SK-N-SH treated with all-trans-retinoic acid at 6 μM for 48 hours (cell line): ENCODE measurements at regions not wholly inside any gene's neighbourhood (a gene's known extent, or its start where the extent isn't known, plus 50 kb on each side); places are given as distances from the start of the nearest gene placed in this dataset.

Experiments
- BACH2 ChIP-seq: fragments of 250-450 bp; sonication (Bioruptor Pico); IDR thresholded peaks from 2 replicates; pipeline ENCODE4 v1.9.0; 2021; ENCODE audit warnings: mild to moderate bottlenecking, borderline replicate concordance
- ESRRG ChIP-seq: fragments of 250-450 bp; sonication (Bioruptor Pico); IDR thresholded peaks from 2 replicates; pipeline ENCODE4 v1.6.1; 2021; ENCODE audit warnings: mild to moderate bottlenecking
- ISL1 ChIP-seq: fragments of 250-450 bp; sonication (Bioruptor Pico); IDR thresholded peaks from 2 replicates; pipeline ENCODE4 v2.1.2; 2022; ENCODE audit warnings: mild to moderate bottlenecking, moderate library complexity
- RARB ChIP-seq: fragments of 250-450 bp; sonication (Bioruptor Pico); IDR thresholded peaks from 2 replicates; pipeline ENCODE4 v1.8.0; 2021; ENCODE audit warnings: mild to moderate bottlenecking, moderate library complexity
- SNAI2 ChIP-seq: fragments of 250-450 bp; sonication (Bioruptor Pico); IDR thresholded peaks from 2 replicates; pipeline ENCODE4 v1.5.0; 2020; ENCODE audit warnings: mild to moderate bottlenecking, moderate library complexity
- TOX ChIP-seq: fragments of 250-450 bp; sonication (Bioruptor Pico); IDR thresholded peaks from 2 replicates; pipeline ENCODE4 v1.8.0; 2021; ENCODE audit warnings: mild to moderate bottlenecking, moderate library complexity, borderline replicate concordance
- TSHZ2 ChIP-seq: fragments of 250-450 bp; sonication (Bioruptor Pico); IDR thresholded peaks from 2 replicates; pipeline ENCODE4 v1.5.0; 2020; ENCODE audit warnings: mild to moderate bottlenecking, moderate library complexity
- ZC3H10 ChIP-seq: fragments of 250-450 bp; sonication (Bioruptor Pico); IDR thresholded peaks from 2 replicates; pipeline ENCODE4 v1.5.1; 2021; ENCODE audit warnings: mild to moderate bottlenecking, moderate library complexity
- ZFP30 ChIP-seq: fragments of 450-650 bp; formaldehyde crosslinking; IDR thresholded peaks from 2 replicates; pipeline ENCODE4 v1.5.0; 2022; ENCODE audit warnings: mild to moderate bottlenecking, moderate library complexity
- ZNF565 ChIP-seq: fragments of 450-650 bp; formaldehyde crosslinking; conservative IDR thresholded peaks from 2 replicates; pipeline ENCODE4 v1.5.0; 2020; ENCODE audit warnings: low read depth, mild to moderate bottlenecking, moderate library complexity
- ZNF70 ChIP-seq: fragments of 450-650 bp; formaldehyde crosslinking; IDR thresholded peaks from 2 replicates; pipeline ENCODE4 v1.5.0; 2020; ENCODE audit warnings: mild to moderate bottlenecking, moderate library complexity
- ZNF8 ChIP-seq: fragments of 450-650 bp; formaldehyde crosslinking; IDR thresholded peaks from 2 replicates; pipeline ENCODE4 v1.5.0; 2020; ENCODE audit warnings: mild to moderate bottlenecking, moderate library complexity
- TF ChIP-seq, protein P1 (sequence below): fragments of 250-450 bp; sonication (Bioruptor Pico); IDR thresholded peaks from 2 replicates; pipeline ENCODE4 v1.5.1; 2020; ENCODE audit warnings: low read depth, mild to moderate bottlenecking, moderate library complexity
- TF ChIP-seq, protein P2 (sequence below): fragments of 250-450 bp; sonication (Bioruptor Pico); IDR thresholded peaks from 2 replicates; pipeline ENCODE4 v1.8.0; 2020; ENCODE audit warnings: mild to moderate bottlenecking, moderate library complexity, borderline replicate concordance

DNA sequence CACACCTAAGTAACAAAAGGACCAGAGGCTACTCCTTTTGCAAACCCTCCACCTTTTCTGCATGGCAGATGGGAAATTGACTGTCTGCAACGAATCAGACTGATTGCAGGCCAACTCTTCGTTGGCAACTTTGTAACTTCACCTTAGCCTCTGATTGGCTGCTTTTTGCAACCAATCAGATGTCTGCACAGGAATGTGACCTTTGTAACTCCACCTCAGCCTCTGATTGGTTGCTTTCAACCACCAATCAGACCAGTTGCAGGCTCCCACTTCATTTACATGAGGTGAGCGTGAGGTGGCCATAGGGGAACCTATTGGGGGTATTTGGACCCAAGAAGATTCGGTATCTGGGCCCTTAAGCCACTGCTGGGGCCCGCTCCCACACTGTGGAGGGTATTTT is 209.0 kb downstream of the EN1 start:
- TF ChIP-seq, protein P1, sequence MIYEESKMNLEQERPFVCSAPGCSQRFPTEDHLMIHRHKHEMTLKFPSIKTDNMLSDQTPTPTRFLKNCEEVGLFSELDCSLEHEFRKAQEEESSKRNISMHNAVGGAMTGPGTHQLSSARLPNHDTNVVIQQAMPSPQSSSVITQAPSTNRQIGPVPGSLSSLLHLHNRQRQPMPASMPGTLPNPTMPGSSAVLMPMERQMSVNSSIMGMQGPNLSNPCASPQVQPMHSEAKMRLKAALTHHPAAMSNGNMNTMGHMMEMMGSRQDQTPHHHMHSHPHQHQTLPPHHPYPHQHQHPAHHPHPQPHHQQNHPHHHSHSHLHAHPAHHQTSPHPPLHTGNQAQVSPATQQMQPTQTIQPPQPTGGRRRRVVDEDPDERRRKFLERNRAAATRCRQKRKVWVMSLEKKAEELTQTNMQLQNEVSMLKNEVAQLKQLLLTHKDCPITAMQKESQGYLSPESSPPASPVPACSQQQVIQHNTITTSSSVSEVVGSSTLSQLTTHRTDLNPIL (CRISPR knock-in tag) = no peak
- TF ChIP-seq, protein P2, sequence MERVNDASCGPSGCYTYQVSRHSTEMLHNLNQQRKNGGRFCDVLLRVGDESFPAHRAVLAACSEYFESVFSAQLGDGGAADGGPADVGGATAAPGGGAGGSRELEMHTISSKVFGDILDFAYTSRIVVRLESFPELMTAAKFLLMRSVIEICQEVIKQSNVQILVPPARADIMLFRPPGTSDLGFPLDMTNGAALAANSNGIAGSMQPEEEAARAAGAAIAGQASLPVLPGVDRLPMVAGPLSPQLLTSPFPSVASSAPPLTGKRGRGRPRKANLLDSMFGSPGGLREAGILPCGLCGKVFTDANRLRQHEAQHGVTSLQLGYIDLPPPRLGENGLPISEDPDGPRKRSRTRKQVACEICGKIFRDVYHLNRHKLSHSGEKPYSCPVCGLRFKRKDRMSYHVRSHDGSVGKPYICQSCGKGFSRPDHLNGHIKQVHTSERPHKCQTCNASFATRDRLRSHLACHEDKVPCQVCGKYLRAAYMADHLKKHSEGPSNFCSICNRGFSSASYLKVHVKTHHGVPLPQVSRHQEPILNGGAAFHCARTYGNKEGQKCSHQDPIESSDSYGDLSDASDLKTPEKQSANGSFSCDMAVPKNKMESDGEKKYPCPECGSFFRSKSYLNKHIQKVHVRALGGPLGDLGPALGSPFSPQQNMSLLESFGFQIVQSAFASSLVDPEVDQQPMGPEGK = no peak
- TF ChIP-seq TSHZ2 (CRISPR knock-in tag) (no peak), RARB (CRISPR knock-in tag) (no peak), ZNF70 (no peak), ISL1 (CRISPR knock-in tag) (no peak), ESRRG (no peak), TOX (CRISPR knock-in tag) (no peak), ZC3H10 (CRISPR knock-in tag) (no peak), ZFP30 (CRISPR knock-in tag) (no peak), ZNF565 (CRISPR knock-in tag) (no peak), SNAI2 (CRISPR knock-in tag) (no peak), BACH2 (CRISPR knock-in tag) (no peak), ZNF8 (CRISPR knock-in tag) (no peak)
